GM21390 (cell line): ENCODE measurements at regions not wholly inside any gene's neighbourhood (a gene's known extent, or its start where the extent isn't known, plus 50 kb on each side); places are given as distances from the start of the nearest gene placed in this dataset.
"Not testable (repeated sequence)": the region's sequence is repeated elsewhere in the genome, so short reads cannot be mapped to it uniquely, and the experiment has no call there.

ENCODE experiments used
- ATAC-seq: cut with Tn5 transposase; IDR thresholded peaks from one replicate; pipeline ENCODE4 v1.9.1; 2021; ENCODE audit not compliant: unreplicated experiment

- ATAC-seq: no peak
Measured at GRCh38 chr5:156169495-156169894, 157.5 kb upstream of the SGCD start.

GRCh38 chr5:156170351-156170961, 156.5 kb upstream of the SGCD start:
- no peak for ATAC-seq

GRCh38 chr5:156174225-156174624, 152.7 kb upstream of the SGCD start:
- ATAC-seq: no peak

GRCh38 chr5:156178117-156178516, 148.8 kb upstream of the SGCD start:
- ATAC-seq: no peak

GRCh38 chr5:156181656-156182055, 145.3 kb upstream of the SGCD start:
- ATAC-seq: no peak

- ATAC-seq: no peak
Measured at GRCh38 chr5:156182174-156182967, 144.6 kb upstream of the SGCD start.

GRCh38 chr5:156186760-156187159, 140.2 kb upstream of the SGCD start:
- no peak for ATAC-seq

- no peak for ATAC-seq
Measured at GRCh38 chr5:156188016-156188415, 138.9 kb upstream of the SGCD start.

GRCh38 chr5:156189628-156190027, 137.3 kb upstream of the SGCD start:
- ATAC-seq: no peak

- ATAC-seq: no peak
Measured at GRCh38 chr5:156191547-156191946, 135.4 kb upstream of the SGCD start.

GRCh38 chr5:156197042-156197635, 129.8 kb upstream of the SGCD start:
- ATAC-seq: no peak

GRCh38 chr5:156199045-156199444, 127.9 kb upstream of the SGCD start:
- ATAC-seq: no peak

- no peak for ATAC-seq
Measured at GRCh38 chr5:156200938-156201787, 125.8 kb upstream of the SGCD start.

GRCh38 chr5:156201788-156202403, 125.1 kb upstream of the SGCD start:
- ATAC-seq: no peak

- ATAC-seq: no peak
Measured at GRCh38 chr5:156208271-156208670, 118.7 kb upstream of the SGCD start.

GRCh38 chr5:156218367-156219158, 108.4 kb upstream of the SGCD start:
- no peak for ATAC-seq

GRCh38 chr5:156219483-156220005, 107.4 kb upstream of the SGCD start:
- no peak for ATAC-seq

- no peak for ATAC-seq
Measured at GRCh38 chr5:156221816-156222215, 105.1 kb upstream of the SGCD start.

GRCh38 chr5:156223547-156223946, 103.4 kb upstream of the SGCD start:
- ATAC-seq: no peak

GRCh38 chr5:156226485-156226884, 100.5 kb upstream of the SGCD start:
- not testable (repeated sequence) for ATAC-seq
